Activated CD8-positive, alpha-beta T cell treated with anti-CD3 and anti-CD28 coated beads for 36 hours (primary cell): ENCODE measurements at regions not wholly inside any gene's neighbourhood (a gene's known extent, or its start where the extent isn't known, plus 50 kb on each side); places are given as distances from the start of the nearest gene placed in this dataset.

Source experiments
- ATAC-seq: fragments of 200-7000 bp; cut with Tn5 transposase; one replicate; pipeline ENCODE4 v1.10.0; 2021; ENCODE audit warnings: mild to moderate bottlenecking, moderate library complexity
- CTCF ChIA-PET: fragments of 350-600 bp; sonication (Branson Sonifier 250); formaldehyde crosslinking; loops from one replicate; lab custom pipeline; 2021; ENCODE audit warnings: antibody characterized with exemption; lab: Charles Lee
- POLR2A ChIA-PET: fragments of 350-600 bp; sonication (Branson Sonifier 250); formaldehyde crosslinking; loops from one replicate; lab custom pipeline; 2021; ENCODE audit warnings: antibody characterized with exemption; lab: Charles Lee
- DNase-seq: peaks from one replicate; pipeline ENCODE4 v3.0.0-alpha.2; 2020
- H3K27ac Mint-ChIP-seq: one replicate; pipeline ENCODE4 v1.8.0; 2021; ENCODE audit warnings: mild to moderate bottlenecking, mixed read lengths
- H3K27me3 Mint-ChIP-seq: one replicate; pipeline ENCODE4 v1.8.0; 2021; ENCODE audit warnings: mixed read lengths
- H3K36me3 Mint-ChIP-seq: one replicate; pipeline ENCODE4 v1.8.0; 2021; ENCODE audit warnings: low read depth, mixed read lengths
- H3K4me1 Mint-ChIP-seq: one replicate; pipeline ENCODE4 v1.8.0; 2021; ENCODE audit warnings: low read depth, mixed read lengths
- H3K4me3 Mint-ChIP-seq: one replicate; pipeline ENCODE4 v1.8.0; 2021; ENCODE audit warnings: mild to moderate bottlenecking, moderate library complexity, mixed read lengths
- H3K9me3 Mint-ChIP-seq: one replicate; pipeline ENCODE4 v1.8.0; 2021; ENCODE audit warnings: mixed read lengths
- CTCF ChIP-seq: fragments of 200-600 bp; IDR thresholded peaks from one replicate; pipeline ENCODE4 v1.8.0; 2022; ENCODE audit warnings: antibody characterized with exemption, mild to moderate bottlenecking
- intact Hi-C: fragments of 100-400 bp; cut with micrococcal nuclease; formaldehyde crosslinking; loops from one replicate; pipeline ENCODE4 v1.10.0; 2022

GRCh38 chr9:14366076-14366475, 52.1 kb upstream of the NFIB start:
- Mint-ChIP-seq H3K4me3 (no peak overlapping the region), H3K4me1 (no peaks in the 10 kb centered on the region), H3K27ac (no peak overlapping the region), H3K9me3 (peaks cover 5% of the 10 kb centered on the region), H3K27me3 (peaks cover 6% of the 10 kb centered on the region), H3K36me3 (no peaks in the 10 kb centered on the region)
- DNase-seq (no peak), ATAC-seq (no peak)
- POLR2A ChIA-PET = no interaction called here
- no peak for TF ChIP-seq CTCF
- intact Hi-C loops = no loop called here
- CTCF ChIA-PET = interaction anchor here (1.0 kb wide), 1 partner anchor 12 kb away, joined by 3 read pairs; no protein-coding TSS in a partner anchor

DNA sequence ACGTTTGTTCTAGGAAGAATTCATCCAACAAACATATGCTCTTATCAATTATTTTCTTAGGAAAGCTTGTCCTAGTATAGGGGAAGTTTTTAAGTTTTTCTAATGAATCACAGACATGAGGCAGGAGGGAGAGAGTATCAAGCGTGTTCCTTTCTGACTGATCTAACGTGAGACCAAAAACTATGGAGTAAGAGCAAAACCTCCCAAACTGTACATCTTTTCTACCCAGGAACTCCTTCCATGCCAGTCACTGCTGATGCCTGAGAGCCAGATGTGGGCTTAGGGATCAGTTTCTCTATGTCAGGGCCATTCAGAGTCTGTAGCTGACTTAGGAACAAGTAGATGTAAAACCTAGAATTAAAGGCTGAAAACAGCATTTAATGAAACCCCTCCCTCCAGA, 51.7 kb upstream of the NFIB start:
- Mint-ChIP-seq H3K27me3 (peaks cover 6% of the 10 kb centered on the region), H3K36me3 (no peaks in the 10 kb centered on the region), H3K9me3 (peaks cover 5% of the 10 kb centered on the region), H3K27ac (no peak overlapping the region), H3K4me1 (no peaks in the 10 kb centered on the region), H3K4me3 (no peak overlapping the region)
- POLR2A ChIA-PET = no interaction called here
- intact Hi-C loops = no loop called here
- CTCF ChIA-PET = interaction anchor here (1.0 kb wide), 1 partner anchor 12 kb away, joined by 3 read pairs; no protein-coding TSS in a partner anchor
- DNase-seq (no peak), ATAC-seq (no peak)
- no peak for TF ChIP-seq CTCF
